Pancreas (tissue), 10 donors: ENCODE measurements at regions not wholly inside any gene's neighbourhood (a gene's known extent, or its start where the extent isn't known, plus 50 kb on each side); places are given as distances from the start of the nearest gene placed in this dataset.
"Not testable (repeated sequence)": the region's sequence is repeated elsewhere in the genome, so short reads cannot be mapped to it uniquely, and the experiment has no call there.

Experiments used
- ATAC-seq, 4 donors: fragments of 200-7000 bp; cut with Tn5 transposase; one replicate each; pipeline versions ENCODE4 v1.8.0 to v1.9.1; 2020; ENCODE audit warnings: mild to moderate bottlenecking in 4 of 4, moderate library complexity in 4 of 4
- DNase-seq, 6 donors: peaks; one replicate each; pipeline ENCODE4 v3.0.0-alpha.2; 2020
- FAIRE-seq: peaks from 2 replicates; lab custom pipeline; 2012; peaks lifted over from hg19 to GRCh38; lab: Jason Lieb, UNC
- H3K27ac ChIP-seq, 4 donors: fragments of 200-600 bp; sonication (generic); 1 replicate in 3 of 4; 2 replicates in 1 of 4; pipeline versions ENCODE4 v1.5.0 to v1.8.0; 2020
- H3K27me3 ChIP-seq, 4 donors: fragments of 200-600 bp; one replicate each; pipeline ENCODE4 v1.8.0; 2021
- H3K36me3 ChIP-seq, 3 donors: fragments of 200-600 bp; sonication (generic) in 1 of 3; one replicate each; pipeline versions ENCODE4 v1.5.0 to v1.8.0; 2020 to 2021
- H3K4me1 ChIP-seq, 3 donors: fragments of 200-600 bp; one replicate each; pipeline ENCODE4 v1.8.0; 2021
- H3K4me3 ChIP-seq, 4 donors: fragments of 200-600 bp; sonication (generic) in 2 of 4; one replicate each; pipeline versions ENCODE4 v1.5.0 to v1.8.0; 2020 to 2021
- H3K9me3 ChIP-seq, 4 donors: fragments of 200-600 bp; one replicate each; pipeline ENCODE4 v1.8.0; 2021
- CTCF ChIP-seq, 4 donors: fragments of 200-600 bp; sonication (generic) in 3 of 4; IDR thresholded peaks; one replicate each; pipeline versions ENCODE4 v1.5.0 to v1.8.0; 2021; ENCODE audit warnings: antibody characterized with exemption in 4 of 4
- WGBS, 2 donors: extraction: QIAGEN DNeasy Blood & Tissue Kit; methylation state at CpG; one replicate each; pipeline ENCODE4 v1.1.7; 2013; 5-methylcytosine and 5-hydroxymethylcytosine counted together
- intact Hi-C, 3 donors: fragments of 100-400 bp; cut with DNase I; formaldehyde crosslinking; loops; one replicate each; pipeline versions ENCODE4 v1.11.1 to v1.14.2; 2022
- donor health status: healthy with polysubstance abuse.
- donor health status: DM: no; HTN: no; CAD: no; lungs with moderate emphysema.
- donor health status: DM: no; HTN: no; CAD: no.
- donor health status: control.
- donor health status: control.
- donor health status: Bipolar disorder and iron deficiency.
- donor health status: DM: yes; HTN: yes; CAD: no.
- donor health status: DM: no; HTN: no; CAD: no.
- donor health status: DM: no; HTN: no; CAD: no.
- donor health status: DM: yes; HTN: yes; CAD: no.

- no peak overlapping the region for H3K27ac ChIP-seq
- 74 to 81% methylated on average over 3 of the region's 3 CpGs for WGBS, 2 donors
- H3K4me3 ChIP-seq, result no peak overlapping the region
- ATAC-seq (no peak), FAIRE-seq (no peak), DNase-seq (no peak)
- H3K27me3 ChIP-seq, result no peaks in the 10 kb centered on the region
- intact Hi-C loops, result no loop called here
- no peaks in the 10 kb centered on the region for H3K9me3 ChIP-seq
- no peaks in the 10 kb centered on the region for H3K36me3 ChIP-seq
- no peak for TF ChIP-seq CTCF (IDR thresholded peaks at IDR 0.05)
- H3K4me1 ChIP-seq, result peaks cover 0 to 6% (median 0%) of the 10 kb centered on the region in 3 donors
Observed at GRCh38 chr2:11877764-11878163, 131.3 kb downstream of the LPIN1 start.

DNA sequence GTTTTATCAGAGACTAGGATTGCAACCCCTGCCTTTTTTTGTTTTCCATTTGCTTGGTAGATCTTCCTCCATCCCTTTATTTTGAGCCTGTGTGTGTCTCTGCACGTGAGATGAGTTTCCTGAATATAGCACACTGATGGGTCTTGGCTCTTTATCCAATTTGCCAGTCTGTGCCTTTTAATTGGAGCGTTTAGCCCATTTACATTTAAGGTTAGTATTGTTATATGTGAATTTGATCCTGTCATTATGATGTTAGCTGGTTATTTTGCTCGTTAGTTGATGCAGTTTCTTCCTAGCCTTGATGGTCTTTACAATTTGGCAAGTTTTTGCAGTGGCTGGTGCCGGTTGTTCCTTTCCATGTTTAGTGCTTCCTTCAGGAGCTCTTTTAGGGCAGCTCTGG is 138.8 kb downstream of the LPIN1 start:
- H3K27ac ChIP-seq, H3K27me3 ChIP-seq, DNase-seq, H3K4me1 ChIP-seq, H3K4me3 ChIP-seq, H3K36me3 ChIP-seq, intact Hi-C loops, FAIRE-seq, H3K9me3 ChIP-seq, ATAC-seq: not testable (repeated sequence)
- 53 to 57% methylated on average over 4 of the region's 4 CpGs for WGBS, 2 donors

DNA sequence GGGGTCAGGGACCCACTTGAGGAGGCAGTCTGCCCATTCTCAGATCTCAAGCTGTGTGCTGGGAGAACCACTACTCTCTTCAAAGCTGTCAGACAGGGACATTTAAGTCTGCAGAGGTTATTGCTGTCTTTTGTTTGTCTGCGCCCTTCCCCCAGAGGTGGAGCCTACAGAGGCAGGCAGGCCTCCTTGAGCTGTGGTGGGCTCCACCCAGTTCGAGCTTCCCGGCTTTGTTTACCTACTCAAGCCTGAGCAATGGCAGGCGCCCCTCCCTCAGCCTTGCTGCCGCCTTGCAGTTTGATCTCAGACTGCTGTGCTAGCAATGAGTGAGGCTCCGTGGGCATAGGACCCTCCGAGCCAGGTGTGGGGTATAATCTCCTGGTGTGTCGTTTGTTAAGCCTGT is 140.5 kb downstream of the LPIN1 start:
- WGBS, 2 donors, result 69 to 83% methylated on average over 8 of the region's 8 CpGs
- H3K27ac ChIP-seq, H3K4me3 ChIP-seq, DNase-seq, H3K27me3 ChIP-seq, H3K36me3 ChIP-seq, ATAC-seq, H3K9me3 ChIP-seq, FAIRE-seq, intact Hi-C loops, H3K4me1 ChIP-seq: not testable (repeated sequence)

DNA sequence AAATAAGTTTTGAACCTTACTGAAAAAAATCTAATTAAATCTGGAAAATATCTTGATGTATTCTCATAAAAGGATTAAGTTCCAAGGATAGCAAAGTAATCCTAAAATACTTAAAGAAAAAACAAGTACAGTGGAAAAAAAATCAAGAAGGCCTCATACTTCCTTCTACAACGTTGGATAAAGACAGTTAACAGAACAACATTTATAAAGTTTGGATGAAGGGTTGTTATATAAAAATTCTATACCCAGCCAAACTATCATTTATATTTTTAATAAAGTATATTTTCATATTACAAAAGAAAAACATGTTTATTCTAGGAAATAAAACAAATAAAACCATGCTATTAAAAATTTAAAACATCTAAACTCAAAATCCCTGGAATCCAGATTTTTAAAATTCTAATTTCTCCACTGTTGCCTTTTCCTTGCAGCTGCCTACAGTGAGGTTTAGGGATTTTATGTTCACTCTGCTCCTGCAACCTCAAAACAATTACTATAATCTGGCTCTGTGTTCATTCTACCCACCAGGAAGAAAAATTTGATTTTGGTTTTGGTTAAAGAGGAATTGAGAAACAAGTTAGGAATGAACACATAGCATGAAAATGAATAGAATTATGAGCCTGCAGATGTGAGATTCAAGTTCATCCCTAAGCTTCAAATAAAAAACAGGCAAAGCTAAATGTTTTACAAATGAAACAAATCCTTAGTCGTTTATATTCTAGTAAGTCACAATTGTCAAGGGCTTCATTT is 142.8 kb downstream of the LPIN1 start:
- 51 to 66% methylated on average over 2 of the region's 2 CpGs for WGBS, 2 donors
- Histone ChIP-seq H3K27me3 (no peaks in the 10 kb centered on the region), H3K4me1 (no peaks in the 10 kb centered on the region), H3K36me3 (no peaks in the 10 kb centered on the region), H3K27ac (no peak overlapping the region), H3K4me3 (no peak overlapping the region), H3K9me3 (no peaks in the 10 kb centered on the region)
- no peak for DNase-seq
- intact Hi-C loops, result no loop called here
- FAIRE-seq, result no peak
- TF ChIP-seq CTCF (IDR thresholded peaks at IDR 0.05), result no peak
- ATAC-seq, result no peak

DNA sequence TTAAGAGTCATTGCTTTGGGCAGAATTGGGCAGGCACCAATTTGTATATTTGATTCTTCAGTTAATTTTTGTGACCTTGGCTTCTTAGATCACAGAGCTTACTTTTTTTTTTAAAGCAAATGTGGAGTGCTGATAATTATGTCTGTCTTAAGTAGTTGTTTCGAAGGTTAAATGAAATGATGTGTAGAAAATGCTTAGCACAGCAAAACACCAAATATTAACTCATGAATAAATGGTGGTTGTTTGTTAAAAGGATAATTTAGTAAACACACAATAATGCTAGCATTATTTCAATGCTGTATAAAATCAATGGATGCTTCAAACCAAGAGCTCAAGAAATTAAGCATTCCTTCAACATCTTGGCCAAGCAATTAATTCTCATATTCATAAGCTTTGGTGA is 143.4 kb downstream of the LPIN1 start:
- 56 to 81% methylated on average over 1 of the region's 1 CpG for WGBS, 2 donors
- intact Hi-C loops, result no loop called here
- Histone ChIP-seq H3K27me3 (no peaks in the 10 kb centered on the region), H3K4me1 (no peaks in the 10 kb centered on the region), H3K27ac (no peak overlapping the region), H3K36me3 (no peaks in the 10 kb centered on the region), H3K9me3 (no peaks in the 10 kb centered on the region), H3K4me3 (no peak overlapping the region)
- DNase-seq (no peak), ATAC-seq (no peak), FAIRE-seq (no peak)
- TF ChIP-seq CTCF (IDR thresholded peaks at IDR 0.05), result no peak

DNA sequence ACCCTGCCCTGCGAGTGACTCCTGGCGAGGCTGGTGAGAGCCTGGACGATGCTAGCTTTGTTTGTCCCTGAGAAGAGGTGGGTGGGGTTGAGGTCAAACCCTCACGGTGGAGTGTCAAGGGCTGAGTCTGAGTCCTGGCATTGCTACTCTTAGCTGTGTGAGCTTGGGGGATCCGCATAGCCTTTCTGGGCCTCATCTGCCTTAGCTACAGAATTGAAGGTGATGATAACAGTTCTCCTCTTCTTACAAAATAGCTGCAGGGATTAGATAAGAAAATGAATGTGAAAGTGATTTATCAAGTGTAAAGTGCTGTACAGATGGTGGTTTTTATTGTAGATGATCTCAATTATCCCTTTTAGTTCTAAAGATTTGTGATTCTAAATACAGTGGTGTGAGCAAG is 144.6 kb downstream of the LPIN1 start:
- Histone ChIP-seq H3K36me3 (no peaks in the 10 kb centered on the region), H3K27me3 (no peaks in the 10 kb centered on the region), H3K4me3 (no peak overlapping the region), H3K9me3 (no peaks in the 10 kb centered on the region), H3K4me1 (no peaks in the 10 kb centered on the region), H3K27ac (no peak overlapping the region)
- no peak for FAIRE-seq
- no peak for DNase-seq
- WGBS, 2 donors, result 65 to 73% methylated on average over 5 of the region's 5 CpGs
- TF ChIP-seq CTCF (IDR thresholded peaks at IDR 0.05), result no peak
- no peak for ATAC-seq
- intact Hi-C loops, result no loop called here
